Breast epithelium (tissue), 3 donors: ENCODE measurements at regions not wholly inside any gene's neighbourhood (a gene's known extent, or its start where the extent isn't known, plus 50 kb on each side); places are given as distances from the start of the nearest gene placed in this dataset.

Experiments
- CTCF ChIP-seq, 3 donors: fragments of 450-650 bp; IDR thresholded peaks; one replicate each; pipeline ENCODE4 v1.5.1; 2016 to 2017; ENCODE audit warnings: antibody characterized with exemption in 3 of 3, mild to moderate bottlenecking in 3 of 3, moderate library complexity in 3 of 3
- POLR2A ChIP-seq: fragments of 450-650 bp; IDR thresholded peaks from one replicate; pipeline ENCODE4 v1.6.1; 2016; ENCODE audit warnings: antibody characterized with exemption, mild to moderate bottlenecking, moderate library complexity

- TF ChIP-seq CTCF (IDR thresholded peaks at IDR 0.05) (no peak), POLR2A (no peak)
Measured at GRCh38 chr12:58032156-58032555, 90.8 kb downstream of the ATP23 start.
